ENCODE measurements at regions not wholly inside any gene's neighbourhood (a gene's known extent, or its start where the extent isn't known, plus 50 kb on each side); places are given as distances from the start of the nearest gene placed in this dataset.

GRCh38 chr2:120940726-120941256 lies 205.1 kb downstream of the GLI2 start:
- no TSS peak for BruUV-seq (replicated peaks)
- no peak for TF ChIP-seq RAD21 (IDR thresholded peaks at IDR 0.05; ENCODE audit: low read depth)
- no peak for TF ChIP-seq ELF1 (IDR thresholded peaks at IDR 0.05; ENCODE audit: borderline replicate concordance, low read depth)
- TF ChIP-seq EGR1 (IDR thresholded peaks at IDR 0.05; ENCODE audit: low read depth) = no peak
- TF ChIP-seq POLR2A (IDR thresholded peaks at IDR 0.05; ENCODE audit: borderline replicate concordance, extremely low read depth, insufficient read depth, insufficient read length) = no peak
- TF ChIP-seq CTCF (IDR thresholded peaks at IDR 0.05 in 2 of 3, conservative IDR thresholded peaks at IDR 0.05 in 1 of 3; ENCODE audit: borderline replicate concordance in 1 of 3, insufficient read depth in 1 of 3, low read depth in 2 of 3, low read length in 2 of 3) = no peak
- TF ChIP-seq TCF7L2 (IDR thresholded peaks at IDR 0.05; ENCODE audit: borderline replicate concordance, extremely low read depth, insufficient read depth, insufficient read length) = no peak
- TF ChIP-seq EZH2phosphoT487 (IDR thresholded peaks at IDR 0.05; ENCODE audit: borderline replicate concordance) = no peak
- ChIA-PET CTCF (no interaction called here), RAD21 (ENCODE audit: low non-redundant PET in 1 of 2, low total read pairs in 2 of 2, uncharacterized antibody in 2 of 2, unreplicated experiment in 2 of 2) (no interaction called here), POLR2A (interaction anchor here (1.3 kb wide), 1 partner anchor 134 kb away, joined by 3 read pairs; no protein-coding TSS in a partner anchor)
- H2AFZ ChIP-seq (ENCODE audit: low read depth, low read length, poor library complexity, severe bottlenecking) = no peak overlapping the region
- ATAC-seq (no peak), DNase-seq (ENCODE audit: low read depth, low spot score) (no peak)
- H3K9me3 ChIP-seq (ENCODE audit: control insufficient read depth in 1 of 2, insufficient read depth in 1 of 2, low read depth in 1 of 2, low read length in 2 of 2) = no peaks in the 10 kb centered on the region
- no peaks in the 10 kb centered on the region for H3K79me2 ChIP-seq (ENCODE audit: insufficient read depth, low read length)
- H3K4me3 ChIP-seq (replicated peaks in 1 of 2; ENCODE audit: low read depth in 1 of 2, low read length in 2 of 2) = no peak overlapping the region
- H3K4me1 ChIP-seq (ENCODE audit: control insufficient read depth in 1 of 2, insufficient read depth in 2 of 2, low read length in 2 of 2) = peaks cover 10 to 35% of the 10 kb centered on the region in 2 experiments
- no peak overlapping the region for H3K4me2 ChIP-seq (ENCODE audit: low read length)
- no peaks in the 10 kb centered on the region for H4K20me1 ChIP-seq (ENCODE audit: insufficient read depth)
- no peaks in the 10 kb centered on the region for H3K9me2 ChIP-seq (ENCODE audit: insufficient read depth)
- H3K9ac ChIP-seq (ENCODE audit: low read length) = no peak overlapping the region
- H3K27ac ChIP-seq (ENCODE audit: low read depth, low read length) = no peak overlapping the region
- H3K36me3 ChIP-seq (ENCODE audit: control insufficient read depth in 1 of 2, insufficient read depth in 2 of 2, low read length in 2 of 2) = no peaks in the 10 kb centered on the region
- peaks cover 3% of the 10 kb centered on the region; the same call in 1 of the 2 replicates for H3K27me3 ChIP-seq (ENCODE audit: insufficient read depth, low read length)
- intact Hi-C loops (cut with micrococcal nuclease) = no loop called here
